Colonic mucosa (tissue), 4 donors: ENCODE measurements at regions not wholly inside any gene's neighbourhood (a gene's known extent, or its start where the extent isn't known, plus 50 kb on each side); places are given as distances from the start of the nearest gene placed in this dataset.

ENCODE experiments used
- DNase-seq: peaks from one replicate; pipeline ENCODE4 v3.0.0-alpha.2; 2020
- H3K27ac ChIP-seq: fragments of 200-600 bp; one replicate; pipeline ENCODE4 v1.8.0; 2021
- H3K27me3 ChIP-seq: fragments of 200-600 bp; one replicate; pipeline ENCODE4 v1.8.0; 2021
- H3K36me3 ChIP-seq: fragments of 200-600 bp; one replicate; pipeline ENCODE4 v1.8.0; 2021
- H3K4me1 ChIP-seq: fragments of 200-600 bp; one replicate; pipeline ENCODE4 v1.8.0; 2021; ENCODE audit warnings: mild to moderate bottlenecking
- H3K4me3 ChIP-seq: fragments of 200-600 bp; one replicate; pipeline ENCODE4 v1.8.0; 2021
- H3K9ac ChIP-seq, 2 donors: one replicate each; pipeline ENCODE4 v1.7.0; 2013; ENCODE audit warnings: control low read depth in 2 of 2, low read depth in 2 of 2, low read length in 2 of 2
- H3K9me3 ChIP-seq: fragments of 200-600 bp; one replicate; pipeline ENCODE4 v1.8.0; 2021
- CTCF ChIP-seq: fragments of 200-600 bp; IDR thresholded peaks from one replicate; pipeline ENCODE4 v1.8.0; 2022; ENCODE audit warnings: antibody characterized with exemption, mild to moderate bottlenecking
- intact Hi-C: fragments of 100-400 bp; cut with DNase I; formaldehyde crosslinking; loops from one replicate; pipeline ENCODE4 v1.14.1; 2022
- donor health status: healthy.
- donor health status: DM: no; HTN: no; CAD: no.
- donor health status: DM: no; HTN: no; CAD: no.

- H3K36me3 ChIP-seq: no peaks in the 10 kb centered on the region
These were observed 365.3 kb upstream of the PKN2 start for GRCh38 chr1:88318740-88319139.

GRCh38 chr1:88320291-88320690, 363.8 kb upstream of the PKN2 start:
- Histone ChIP-seq H3K4me3 (no peak overlapping the region), H3K36me3 (no peaks in the 10 kb centered on the region), H3K27ac (no peak overlapping the region), H3K9ac (no peak overlapping the region), H3K4me1 (no peaks in the 10 kb centered on the region), H3K27me3 (no peaks in the 10 kb centered on the region), H3K9me3 (no peaks in the 10 kb centered on the region)
- intact Hi-C loops: no loop called here
- no peak for DNase-seq
- no peak for TF ChIP-seq CTCF

More at GRCh38 chr1:88318740-88319139, 365.3 kb upstream of the PKN2 start:
- Histone ChIP-seq H3K4me1 (no peaks in the 10 kb centered on the region), H3K9ac (no peak overlapping the region), H3K27me3 (no peaks in the 10 kb centered on the region), H3K4me3 (no peak overlapping the region), H3K9me3 (no peaks in the 10 kb centered on the region), H3K27ac (no peak overlapping the region)
- DNase-seq: no peak
- no peak for TF ChIP-seq CTCF
- intact Hi-C loops: no loop called here

- Histone ChIP-seq H3K36me3 (no peaks in the 10 kb centered on the region), H3K9ac (no peak overlapping the region), H3K9me3 (no peaks in the 10 kb centered on the region), H3K27ac (no peak overlapping the region), H3K27me3 (no peaks in the 10 kb centered on the region), H3K4me1 (no peaks in the 10 kb centered on the region), H3K4me3 (no peak overlapping the region)
- no peak for TF ChIP-seq CTCF
- intact Hi-C loops: no loop called here
- DNase-seq: no peak
These were observed 362.4 kb upstream of the PKN2 start for GRCh38 chr1:88321706-88322105.

GRCh38 chr1:88324899-88325298, 359.2 kb upstream of the PKN2 start:
- Histone ChIP-seq H3K36me3 (no peaks in the 10 kb centered on the region), H3K9ac (no peak overlapping the region), H3K27ac (no peak overlapping the region), H3K4me1 (no peaks in the 10 kb centered on the region), H3K9me3 (no peaks in the 10 kb centered on the region), H3K27me3 (no peaks in the 10 kb centered on the region), H3K4me3 (no peak overlapping the region)
- intact Hi-C loops: no loop called here
- no peak for DNase-seq
- no peak for TF ChIP-seq CTCF

GRCh38 chr1:88327391-88328267, 356.4 kb upstream of the PKN2 start:
- no peaks in the 10 kb centered on the region for H3K4me1 ChIP-seq
- no peak overlapping the region for H3K9ac ChIP-seq
- H3K27me3 ChIP-seq: no peaks in the 10 kb centered on the region
- H3K4me3 ChIP-seq: no peak overlapping the region
- no peak overlapping the region for H3K27ac ChIP-seq
- DNase-seq: no peak
- no peak for TF ChIP-seq CTCF
- no peaks in the 10 kb centered on the region for H3K9me3 ChIP-seq
- intact Hi-C loops: no loop called here
- no peaks in the 10 kb centered on the region for H3K36me3 ChIP-seq
